ENCODE measurements at regions not wholly inside any gene's neighbourhood (a gene's known extent, or its start where the extent isn't known, plus 50 kb on each side); places are given as distances from the start of the nearest gene placed in this dataset.

DNA sequence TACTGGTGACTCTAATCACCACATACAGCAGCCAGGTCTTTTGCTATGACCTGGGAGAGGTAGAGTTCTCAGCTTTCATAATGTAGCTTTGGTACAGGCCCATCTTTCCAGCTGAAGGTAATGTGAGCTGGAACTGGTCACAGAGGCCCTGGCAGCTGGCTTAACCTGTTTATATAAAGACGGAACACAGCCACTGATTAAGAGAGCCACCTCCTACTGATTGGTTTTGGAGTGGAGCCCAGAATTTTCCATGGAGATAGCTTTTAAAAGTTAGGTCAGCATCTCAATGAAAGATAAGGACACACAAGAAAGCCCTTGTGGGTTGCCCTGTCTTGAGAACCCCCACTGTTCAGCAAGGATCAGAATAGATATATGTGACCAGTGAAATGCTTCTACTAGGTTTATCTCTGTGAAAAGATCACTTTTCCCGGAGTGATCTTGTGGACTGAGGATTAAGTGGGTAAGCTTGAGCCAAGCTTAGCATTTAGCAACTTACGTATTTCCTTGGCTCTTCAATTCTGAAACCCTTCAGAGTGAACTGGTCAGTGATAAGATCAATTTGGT, 213.7 kb upstream of the CITED2 start:
- FAIRE-seq (no peak), DNase-seq (ENCODE audit: low spot score in 2 of 2) (no peak)

DNA sequence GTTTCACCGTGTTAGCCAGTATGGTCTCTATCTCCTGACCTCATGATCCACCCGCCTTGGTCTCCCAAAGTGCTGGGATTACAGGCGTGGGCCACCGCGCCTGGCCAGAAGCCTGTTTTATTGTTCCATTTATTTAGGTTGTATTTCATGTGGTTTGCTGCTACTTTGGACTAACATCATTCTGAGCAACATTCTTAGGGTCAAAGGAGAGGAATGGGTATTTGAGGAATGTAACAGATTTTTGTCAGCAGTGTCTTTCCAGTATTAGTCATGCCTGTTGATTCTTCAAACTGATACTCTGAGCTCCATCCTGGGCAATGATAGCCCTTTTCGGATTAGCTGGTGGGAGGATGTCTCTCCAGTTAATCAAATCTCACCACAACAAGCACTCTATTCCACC, 213.0 kb upstream of the CITED2 start:
- DNase-seq (ENCODE audit: low spot score in 2 of 2) (no peak), FAIRE-seq (no peak)

DNA sequence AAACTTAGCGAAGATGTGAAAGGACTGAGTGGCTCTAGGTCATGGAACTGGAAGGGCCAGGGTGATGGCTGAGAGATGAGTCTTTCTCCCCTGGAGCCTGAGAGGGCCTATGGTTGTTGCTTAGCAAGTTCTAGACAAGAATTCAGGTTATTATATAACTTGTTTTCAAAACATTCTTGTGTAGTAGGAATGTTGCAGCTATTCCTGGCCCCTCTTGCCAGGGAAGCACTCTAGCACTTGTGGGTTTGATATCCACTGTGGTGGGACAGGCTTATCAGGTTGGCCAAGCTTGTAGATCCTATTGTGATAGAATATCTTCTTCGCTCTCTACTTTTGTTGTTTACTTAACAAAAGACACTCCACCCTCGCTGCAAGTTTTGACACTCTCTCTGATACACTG, 211.8 kb upstream of the CITED2 start:
- DNase-seq (ENCODE audit: low spot score in 2 of 2) (no peak), FAIRE-seq (no peak)

DNA sequence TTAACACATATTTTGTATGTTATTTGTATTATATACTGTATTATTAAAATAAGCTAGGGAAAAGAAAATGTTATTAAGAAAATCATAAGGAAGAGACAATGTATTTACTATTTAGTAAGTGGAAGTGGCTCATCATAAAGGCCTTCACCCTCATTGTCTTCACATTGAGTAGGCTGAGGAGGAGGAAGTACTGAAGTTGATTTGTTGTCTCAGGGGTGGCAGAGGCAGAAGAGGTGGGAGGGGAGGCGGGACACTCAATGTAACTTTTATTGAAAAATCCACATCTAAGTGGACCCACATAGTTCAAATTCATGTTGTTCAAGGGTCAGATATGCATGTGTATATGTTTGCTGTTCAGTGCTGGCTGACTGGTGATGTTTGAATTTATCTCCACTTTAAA, 210.2 kb upstream of the CITED2 start:
- FAIRE-seq: no peak
- no peak for DNase-seq (ENCODE audit: low spot score in 2 of 2)

DNA sequence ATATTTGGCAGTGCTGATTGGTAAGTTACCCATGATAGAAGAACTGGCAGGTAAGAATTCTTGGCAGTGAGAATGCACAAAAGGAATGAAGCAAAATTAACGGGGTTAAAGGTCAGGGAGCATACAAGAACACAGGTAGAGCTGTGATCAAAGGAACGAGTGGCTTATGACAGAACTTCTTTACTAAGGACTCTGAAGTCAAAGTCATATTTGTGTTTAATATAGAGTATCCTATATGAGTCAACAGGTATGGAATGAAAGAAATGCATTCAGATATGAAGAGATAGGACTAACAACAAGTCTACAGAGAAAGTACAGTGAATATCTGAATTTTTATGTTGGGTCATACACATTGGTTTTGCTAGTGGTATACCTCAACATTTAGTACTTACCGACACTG, 209.0 kb upstream of the CITED2 start:
- FAIRE-seq (no peak), DNase-seq (ENCODE audit: low spot score in 2 of 2) (no peak)

DNA sequence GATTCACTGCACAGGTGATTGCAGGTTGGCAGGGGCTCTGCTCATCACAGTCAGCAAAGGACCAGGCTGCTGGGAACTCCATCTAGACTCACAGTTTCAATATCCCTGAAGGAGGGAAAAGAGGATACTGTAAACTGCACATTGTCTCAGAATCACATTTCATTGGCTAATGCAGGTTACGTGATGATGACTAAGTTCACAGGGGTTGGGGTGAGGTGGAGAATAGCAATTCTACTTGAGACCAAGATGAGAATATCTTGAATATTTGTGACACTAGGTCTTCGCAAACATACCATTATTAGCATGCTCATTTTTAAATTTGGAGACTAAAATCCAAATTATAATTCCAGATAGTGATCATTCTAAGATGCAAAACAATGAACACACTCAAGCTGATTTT, 208.5 kb upstream of the CITED2 start:
- DNase-seq (ENCODE audit: low spot score in 2 of 2) (no peak), FAIRE-seq (no peak)

DNA sequence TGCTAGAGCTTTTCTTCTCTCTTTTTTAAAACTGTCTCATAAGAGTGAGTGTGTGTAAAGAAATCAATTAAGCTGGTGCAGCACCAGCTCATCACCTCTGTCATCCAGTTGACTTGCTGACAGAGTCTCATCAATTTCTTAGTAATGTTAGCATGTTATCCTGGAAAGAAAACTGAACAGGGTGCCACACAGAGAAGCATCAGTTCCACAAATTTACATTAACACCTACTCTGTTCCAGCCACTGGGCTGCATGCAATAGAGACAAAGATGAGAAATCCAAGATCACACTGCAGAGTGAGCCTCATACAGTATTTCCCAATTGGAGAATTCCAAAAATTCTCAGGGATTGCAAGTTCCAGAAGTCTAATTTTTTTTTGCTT, 207.0 kb upstream of the CITED2 start:
- no peak for DNase-seq (ENCODE audit: low spot score in 2 of 2)
- no peak for FAIRE-seq

DNA sequence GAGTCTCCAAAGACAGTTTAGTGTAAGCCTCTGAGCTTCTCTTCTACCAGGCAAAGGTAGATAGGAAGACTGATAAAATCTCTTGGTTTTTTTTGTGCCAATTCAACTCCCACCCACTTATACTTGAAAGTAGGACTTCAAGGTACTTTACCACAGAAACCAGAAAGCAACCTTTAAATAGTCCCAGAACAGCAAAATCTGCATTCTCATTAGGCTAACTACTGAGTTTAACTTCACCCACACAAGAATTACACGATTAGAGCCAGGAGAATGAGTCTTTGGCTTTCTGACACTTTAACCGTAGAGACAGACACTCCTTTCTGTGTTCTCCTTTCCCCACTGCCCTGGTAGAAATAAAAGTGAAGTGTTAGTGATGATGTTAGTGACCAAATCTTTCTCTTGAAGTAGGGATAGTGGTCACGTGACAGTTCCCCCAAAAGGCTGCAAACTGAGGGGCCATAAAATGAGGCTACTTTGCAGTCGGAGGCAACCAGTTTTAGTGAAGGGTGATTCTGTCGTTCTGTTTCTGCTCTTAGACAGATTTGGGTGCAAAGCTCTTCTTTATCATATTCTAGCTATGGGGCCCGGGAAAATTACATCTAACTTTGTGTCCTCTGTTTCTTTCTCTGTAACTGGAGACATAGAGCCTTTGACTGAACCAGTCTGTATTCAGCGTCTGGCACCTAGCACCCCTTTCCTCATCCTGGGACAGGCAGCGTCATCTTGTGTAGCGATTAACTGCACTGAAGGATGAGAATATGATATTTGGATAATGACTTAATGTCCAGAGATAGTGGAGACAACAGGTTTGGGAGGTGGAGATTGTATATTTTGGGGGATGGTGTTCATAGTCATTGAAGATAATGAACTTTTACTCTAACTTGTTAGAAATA, 206.4 kb upstream of the CITED2 start:
- FAIRE-seq (no peak), DNase-seq (ENCODE audit: low spot score in 2 of 2) (no peak)

DNA sequence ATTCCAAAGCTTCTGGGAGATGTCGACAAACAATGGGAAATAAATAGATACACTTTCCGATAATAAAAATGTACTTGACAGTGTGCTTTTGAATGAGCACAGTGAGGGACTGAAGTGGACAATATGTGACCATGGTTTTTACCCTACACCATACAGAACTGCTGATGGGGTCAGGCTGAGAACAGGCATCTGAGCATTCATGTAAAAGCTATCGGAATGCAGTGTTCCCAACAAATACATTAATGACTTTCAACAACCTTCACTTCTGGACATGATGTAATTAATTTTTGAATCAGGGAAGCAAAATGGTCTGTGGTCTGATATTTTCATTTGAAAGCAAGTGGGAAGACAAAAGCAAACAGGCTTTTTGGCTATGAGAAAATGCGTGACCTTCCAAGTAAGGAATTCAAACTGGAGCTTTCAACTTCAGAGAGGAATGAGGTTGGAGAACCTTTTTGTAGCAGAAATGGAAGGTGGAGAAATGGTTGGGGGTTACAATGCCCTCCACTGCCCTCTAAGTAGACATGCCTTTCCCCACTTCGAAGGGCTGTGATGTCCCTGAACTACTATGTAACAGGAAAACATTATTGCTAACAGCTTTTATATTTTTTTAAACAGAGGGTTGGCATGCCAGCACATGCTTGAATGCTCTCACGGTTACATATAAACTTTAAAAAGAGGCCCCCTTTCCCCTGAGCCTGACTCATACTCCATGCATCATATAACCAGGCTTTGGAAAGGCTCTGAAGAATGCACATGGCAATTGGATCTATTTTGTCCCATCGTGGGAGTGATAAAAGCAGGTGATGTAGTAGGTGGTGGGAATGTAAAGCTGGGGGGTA, 203.5 kb upstream of the CITED2 start:
- DNase-seq (ENCODE audit: low spot score in 2 of 2) (no peak), FAIRE-seq (no peak)

DNA sequence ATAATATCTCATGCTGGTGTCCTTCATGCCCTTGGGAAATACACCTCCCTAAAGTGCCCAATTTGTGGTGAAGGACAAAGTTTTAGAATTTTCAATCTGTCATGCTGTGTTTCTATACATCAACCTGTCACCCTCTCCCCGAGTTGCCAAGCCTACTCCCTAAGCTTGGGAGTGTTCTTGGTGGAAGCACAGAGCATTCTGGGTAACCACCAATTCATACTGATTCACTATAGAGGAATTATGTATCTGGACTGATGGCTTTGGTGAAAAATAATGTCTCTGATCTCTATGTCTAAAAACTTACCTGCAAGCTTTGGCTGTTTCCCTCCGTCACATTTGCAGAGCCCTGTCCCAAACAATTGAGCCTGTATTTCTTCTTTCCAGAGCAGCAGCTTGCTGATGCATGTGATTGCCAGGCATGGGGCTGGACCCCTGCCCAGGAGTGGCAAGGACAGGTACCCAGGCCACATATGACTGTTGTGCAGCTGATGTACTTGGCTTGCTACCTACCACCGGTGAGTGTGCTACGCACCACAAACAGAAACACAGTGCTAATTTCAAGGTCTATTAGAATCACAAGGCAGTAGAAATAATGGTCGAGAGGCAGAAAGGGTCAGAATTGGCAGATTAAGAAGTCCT, 202.8 kb upstream of the CITED2 start:
- no peak for FAIRE-seq

DNA sequence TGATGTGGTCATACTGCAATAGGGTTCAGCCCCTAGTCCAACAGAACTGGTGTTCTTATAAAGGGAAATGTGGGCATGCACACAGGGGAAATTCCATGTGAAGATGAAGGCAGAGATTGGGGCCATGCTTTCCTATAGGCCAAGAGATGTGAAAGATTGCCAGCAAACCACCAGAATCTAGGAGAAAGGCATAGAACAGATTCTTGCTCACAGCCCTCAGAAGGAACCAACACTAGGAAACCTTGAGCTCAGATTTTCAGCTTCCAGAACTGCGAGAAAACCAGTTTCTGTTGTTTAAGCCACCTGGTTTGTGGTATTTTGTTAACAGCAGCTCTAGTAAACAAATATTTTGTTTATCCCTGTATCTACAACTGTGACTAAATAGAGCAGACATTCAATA, 197.6 kb upstream of the CITED2 start:
- DNase-seq (ENCODE audit: low spot score in 2 of 2) (no peak), FAIRE-seq (no peak)

More for the DNA sequence above, 202.8 kb upstream of the CITED2 start:
- no peak for DNase-seq (ENCODE audit: low spot score in 2 of 2)

DNA sequence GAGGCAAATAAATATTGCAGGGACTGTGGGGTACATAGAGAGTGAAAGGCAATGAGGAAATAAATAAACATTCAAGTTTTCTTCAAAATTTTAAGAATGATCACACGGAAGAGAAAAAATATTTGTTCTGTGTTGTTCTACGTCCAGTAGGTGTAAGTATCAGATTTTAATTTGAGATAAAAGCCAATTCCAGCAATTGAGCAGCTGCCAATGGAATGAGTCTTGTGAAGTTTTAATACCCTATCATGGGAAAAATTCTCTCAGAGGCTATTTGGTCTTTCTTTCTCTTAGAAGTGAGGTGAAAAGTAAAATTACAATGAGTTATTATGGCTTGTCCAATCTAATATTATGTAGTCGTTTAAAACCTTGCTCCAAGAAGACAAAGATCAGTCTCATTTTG, 195.7 kb upstream of the CITED2 start:
- no peak for FAIRE-seq
- no peak for DNase-seq (ENCODE audit: low spot score in 2 of 2)

DNA sequence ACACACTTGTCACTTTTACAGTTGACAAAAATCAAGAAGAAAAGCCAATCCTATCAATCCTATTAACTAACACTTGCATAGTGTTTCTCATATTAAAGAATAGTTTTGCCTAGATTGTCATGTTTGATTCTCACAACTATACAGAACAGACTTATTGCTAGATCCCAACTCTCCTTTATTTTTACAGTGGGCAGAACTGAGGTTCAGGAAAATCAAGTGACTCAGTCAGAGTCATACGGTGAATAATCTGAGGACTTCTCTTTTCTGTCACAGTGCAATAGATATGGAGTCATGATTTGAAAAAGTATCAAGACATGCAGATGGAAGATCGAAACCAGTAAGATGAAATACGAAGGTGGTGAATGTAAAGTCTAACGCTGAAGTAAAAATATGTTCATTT, 195.1 kb upstream of the CITED2 start:
- FAIRE-seq: no peak
- no peak for DNase-seq (ENCODE audit: low spot score in 2 of 2)

DNA sequence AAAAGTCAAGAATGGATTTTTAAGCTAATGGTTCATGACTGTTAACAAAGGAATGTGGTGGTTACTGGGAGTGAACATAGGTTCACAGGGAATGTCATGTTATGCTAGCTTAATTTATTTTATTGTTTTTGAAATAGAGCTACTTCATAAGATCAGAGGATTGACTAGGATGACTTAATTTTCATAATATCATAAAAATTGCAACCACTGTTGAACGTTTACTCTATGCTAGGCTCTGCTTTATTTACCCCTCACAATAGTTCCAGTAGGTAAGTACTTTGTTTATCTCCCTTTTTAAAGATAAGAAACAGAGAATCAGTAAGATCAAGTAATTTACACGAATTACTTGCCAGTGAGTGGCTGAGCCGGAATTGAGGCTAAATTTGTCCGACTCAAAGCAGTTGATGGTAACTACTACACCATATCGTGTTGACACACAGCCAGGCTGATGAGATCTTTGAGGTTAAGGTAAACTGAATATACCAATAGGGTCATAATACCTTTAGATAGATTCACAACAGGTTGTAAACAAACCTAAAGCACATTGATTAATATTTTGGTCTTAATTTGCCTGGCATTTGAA, 194.6 kb upstream of the CITED2 start:
- no peak for FAIRE-seq
- DNase-seq (ENCODE audit: low spot score in 2 of 2): no peak

DNA sequence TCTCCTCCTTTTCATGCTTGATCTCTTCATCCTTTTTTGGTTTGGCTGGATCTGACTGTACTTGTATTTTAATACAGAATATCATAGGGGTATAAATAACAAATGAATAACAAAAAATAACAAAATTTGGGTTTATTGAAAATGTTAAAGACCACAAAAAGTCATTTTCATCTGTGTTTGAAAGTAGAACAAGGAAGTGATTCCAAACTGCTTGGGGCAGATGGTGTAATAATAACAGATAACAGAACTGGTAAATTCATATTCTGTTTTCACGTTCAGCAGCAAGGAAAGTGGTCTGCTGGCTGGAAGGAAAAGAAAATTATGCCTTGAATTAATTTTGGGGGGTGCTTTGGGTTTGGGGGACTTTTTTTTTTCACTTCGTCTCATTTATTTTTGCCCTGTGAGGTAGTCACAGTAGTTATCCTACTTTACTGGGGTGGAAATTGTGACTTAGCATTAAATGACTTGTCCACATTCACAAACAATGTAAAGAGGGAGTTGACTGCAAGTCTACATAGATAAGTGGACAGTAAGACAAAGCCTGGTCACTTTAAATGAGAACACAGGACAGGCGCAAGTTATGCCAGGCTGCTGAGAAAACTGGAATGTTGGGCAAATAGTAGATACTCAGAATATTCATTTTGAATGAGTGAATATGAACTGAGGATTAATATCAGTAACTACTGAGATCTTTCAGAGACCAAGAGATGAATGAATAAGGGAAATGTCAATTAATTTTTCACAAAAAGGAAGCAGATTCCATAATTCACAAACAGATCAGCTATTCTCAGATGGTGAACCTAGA, 193.9 kb upstream of the CITED2 start:
- no peak for FAIRE-seq
- no peak for DNase-seq (ENCODE audit: low spot score in 2 of 2)

DNA sequence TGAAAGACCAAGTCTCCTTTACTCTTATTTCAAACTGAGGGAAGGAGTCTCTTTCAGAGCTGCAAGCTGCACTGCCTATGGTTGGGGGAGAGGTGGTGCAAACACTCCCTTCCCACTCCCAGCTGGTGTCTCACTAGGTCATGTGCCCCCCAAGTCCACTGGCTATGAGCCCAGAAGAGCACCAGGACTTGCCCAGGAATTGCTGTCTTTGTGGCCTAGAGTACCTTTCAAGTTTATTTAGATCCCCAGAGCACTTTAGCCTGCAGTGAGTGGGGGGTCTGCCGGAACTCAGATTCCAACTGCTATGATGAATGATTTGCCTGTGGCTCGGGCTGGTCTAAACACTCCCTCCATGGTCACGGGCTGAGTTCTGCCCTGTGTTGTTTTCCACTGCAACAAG, 192.6 kb upstream of the CITED2 start:
- FAIRE-seq: no peak
- DNase-seq (ENCODE audit: low spot score in 2 of 2): no peak

DNA sequence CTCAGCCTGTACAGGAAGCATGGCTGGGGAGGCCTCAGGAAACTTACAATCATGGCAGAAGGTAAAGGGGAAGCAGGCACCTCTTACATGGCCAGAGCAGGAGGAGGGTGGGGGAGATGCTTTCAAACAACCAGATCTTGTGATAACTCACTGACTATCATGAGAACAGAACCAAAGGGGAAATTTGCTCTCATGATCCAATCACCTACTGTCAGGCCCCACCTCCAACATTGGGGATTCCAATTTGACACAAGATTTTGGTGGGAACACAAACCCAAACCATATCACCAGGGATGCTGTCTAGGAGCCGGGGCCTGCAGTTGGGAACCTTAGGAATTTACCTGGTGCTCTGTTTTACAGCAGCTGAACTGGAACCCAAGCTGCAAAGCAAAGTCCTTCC, 191.1 kb upstream of the CITED2 start:
- FAIRE-seq (no peak), DNase-seq (ENCODE audit: low spot score in 2 of 2) (no peak)

DNA sequence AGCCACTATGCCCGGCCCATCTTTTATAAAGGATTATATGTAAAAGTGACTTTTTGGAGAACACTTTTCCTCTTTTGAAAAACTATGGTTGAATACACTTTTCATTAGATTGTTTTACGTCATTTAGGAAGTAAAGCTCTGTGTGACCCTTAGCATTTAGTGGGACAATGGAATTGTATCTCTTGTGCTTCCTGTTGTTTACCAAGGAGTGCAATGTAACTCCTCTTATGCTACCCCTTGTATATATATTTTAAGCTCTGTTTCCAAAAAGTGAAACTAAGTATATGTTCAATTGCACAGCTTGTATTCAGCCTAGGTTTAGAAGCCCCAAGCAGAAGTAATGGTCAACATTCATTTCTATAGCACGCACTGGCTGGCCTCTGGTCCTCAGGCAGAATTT, 183.1 kb upstream of the CITED2 start:
- no peak for FAIRE-seq

DNA sequence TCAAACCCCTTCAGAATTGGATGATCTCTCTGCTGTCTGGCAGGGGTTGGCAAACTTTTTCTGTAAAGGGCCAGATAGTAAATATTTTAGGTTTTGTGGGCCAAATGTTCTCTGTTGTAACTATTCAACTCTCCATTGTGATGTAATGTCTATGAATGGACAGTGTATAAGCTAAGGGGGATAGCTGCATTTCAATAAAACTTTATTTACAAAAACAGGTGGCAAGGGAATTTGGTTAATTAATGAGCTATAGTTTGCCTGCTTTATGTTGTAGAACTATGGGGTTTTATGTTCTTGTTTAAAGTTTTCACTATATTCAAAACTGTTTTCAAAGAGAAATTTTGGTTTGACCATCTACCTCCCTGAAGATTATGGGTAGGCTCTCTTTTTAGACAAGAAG, 182.1 kb upstream of the CITED2 start:
- DNase-seq (ENCODE audit: low spot score in 2 of 2): no peak

More for the DNA sequence above, 183.1 kb upstream of the CITED2 start:
- no peak for DNase-seq (ENCODE audit: low spot score in 2 of 2)

DNA sequence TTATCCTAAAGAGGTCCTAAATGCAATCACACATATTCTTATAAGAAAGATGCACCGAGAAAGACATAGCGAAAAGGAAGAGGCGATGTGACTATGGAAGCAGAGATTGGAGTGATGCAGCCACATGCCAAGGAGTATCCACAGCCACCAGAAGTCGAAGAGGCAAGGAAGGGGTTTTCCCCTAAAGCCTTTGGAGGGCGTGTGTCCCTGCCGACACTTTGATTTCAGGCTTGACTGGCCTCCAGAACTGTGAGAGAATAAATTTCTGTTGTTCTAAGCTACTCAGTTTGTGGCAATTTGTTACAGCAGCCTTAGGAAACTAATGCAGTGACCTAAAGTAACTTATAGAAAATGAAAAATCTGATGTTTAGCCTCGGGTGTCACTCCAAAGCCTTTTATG, 179.5 kb upstream of the CITED2 start:
- FAIRE-seq: no peak
- DNase-seq (ENCODE audit: low spot score in 2 of 2): no peak

More for the DNA sequence above, 182.1 kb upstream of the CITED2 start:
- FAIRE-seq: no peak

Data from frontal cortex (tissue), 3 donors.